Breast epithelium (tissue), 3 donors: ENCODE measurements at regions not wholly inside any gene's neighbourhood (a gene's known extent, or its start where the extent isn't known, plus 50 kb on each side); places are given as distances from the start of the nearest gene placed in this dataset.

Experiments
- POLR2A ChIP-seq: fragments of 450-650 bp; IDR thresholded peaks from one replicate; pipeline ENCODE4 v1.6.1; 2016; ENCODE audit warnings: antibody characterized with exemption, mild to moderate bottlenecking, moderate library complexity
- POLR2AphosphoS5 ChIP-seq, 3 donors: sonication (generic); formaldehyde crosslinking; IDR thresholded peaks; one replicate each; pipeline ENCODE4 v1.6.1; 2017; ENCODE audit warnings: antibody characterized with exemption in 3 of 3
- TF ChIP-seq, protein P1 (sequence below), 3 donors: fragments of 450-650 bp; IDR thresholded peaks; one replicate each; pipeline ENCODE4 v1.5.1; 2016 to 2017; ENCODE audit warnings: antibody characterized with exemption in 3 of 3, mild to moderate bottlenecking in 3 of 3, moderate library complexity in 3 of 3

DNA sequence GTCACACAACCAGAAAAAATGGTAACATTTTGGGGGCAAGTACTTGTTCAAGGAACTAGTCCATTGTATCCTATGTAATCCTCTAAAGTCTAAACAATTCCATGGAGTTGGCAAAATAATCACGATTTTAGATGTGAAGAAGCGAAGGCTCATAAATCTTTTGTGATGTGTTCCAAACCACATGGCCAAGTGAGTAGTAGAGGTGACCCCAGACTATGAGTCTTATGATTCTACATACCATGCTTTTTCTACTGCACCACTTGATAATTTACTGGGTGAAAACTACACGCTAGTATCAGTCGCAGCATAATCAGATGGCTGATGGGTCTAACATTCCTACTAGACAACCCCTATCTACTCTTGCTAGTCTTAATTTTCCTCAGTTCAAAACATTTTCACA is 371.4 kb downstream of the OSR1 start:
- TF ChIP-seq, protein P1, sequence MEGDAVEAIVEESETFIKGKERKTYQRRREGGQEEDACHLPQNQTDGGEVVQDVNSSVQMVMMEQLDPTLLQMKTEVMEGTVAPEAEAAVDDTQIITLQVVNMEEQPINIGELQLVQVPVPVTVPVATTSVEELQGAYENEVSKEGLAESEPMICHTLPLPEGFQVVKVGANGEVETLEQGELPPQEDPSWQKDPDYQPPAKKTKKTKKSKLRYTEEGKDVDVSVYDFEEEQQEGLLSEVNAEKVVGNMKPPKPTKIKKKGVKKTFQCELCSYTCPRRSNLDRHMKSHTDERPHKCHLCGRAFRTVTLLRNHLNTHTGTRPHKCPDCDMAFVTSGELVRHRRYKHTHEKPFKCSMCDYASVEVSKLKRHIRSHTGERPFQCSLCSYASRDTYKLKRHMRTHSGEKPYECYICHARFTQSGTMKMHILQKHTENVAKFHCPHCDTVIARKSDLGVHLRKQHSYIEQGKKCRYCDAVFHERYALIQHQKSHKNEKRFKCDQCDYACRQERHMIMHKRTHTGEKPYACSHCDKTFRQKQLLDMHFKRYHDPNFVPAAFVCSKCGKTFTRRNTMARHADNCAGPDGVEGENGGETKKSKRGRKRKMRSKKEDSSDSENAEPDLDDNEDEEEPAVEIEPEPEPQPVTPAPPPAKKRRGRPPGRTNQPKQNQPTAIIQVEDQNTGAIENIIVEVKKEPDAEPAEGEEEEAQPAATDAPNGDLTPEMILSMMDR (IDR thresholded peaks at IDR 0.05), result no peak
- no peak for TF ChIP-seq POLR2A
- TF ChIP-seq POLR2AphosphoS5 (IDR thresholded peaks at IDR 0.05), result no peak
